Astrocyte of the cerebellum (primary cell): ENCODE measurements at regions not wholly inside any gene's neighbourhood (a gene's known extent, or its start where the extent isn't known, plus 50 kb on each side); places are given as distances from the start of the nearest gene placed in this dataset.

Experiments used
- DNase-seq: peaks from one replicate; pipeline ENCODE4 v3.0.0-alpha.2; 2011; ENCODE audit warnings: low read depth
- H3K4me3 ChIP-seq: 2 replicates; pipeline ENCODE4 v1.5.1; 2011; ENCODE audit warnings: mild to moderate bottlenecking, low read depth, low read length, moderate library complexity
- in situ Hi-C: cut with HindIII; loops from 2 replicates; pipeline ENCODE4 v1.10.0; 2017; ENCODE audit warnings: low sequenced_read_pairs
- TF ChIP-seq, protein P1 (sequence below): IDR thresholded peaks from 2 replicates; pipeline ENCODE4 v1.5.1; 2012; ENCODE audit warnings: low read length, low read depth, moderate library complexity, mild to moderate bottlenecking; ENCODE audit errors: missing control alignments

DNA sequence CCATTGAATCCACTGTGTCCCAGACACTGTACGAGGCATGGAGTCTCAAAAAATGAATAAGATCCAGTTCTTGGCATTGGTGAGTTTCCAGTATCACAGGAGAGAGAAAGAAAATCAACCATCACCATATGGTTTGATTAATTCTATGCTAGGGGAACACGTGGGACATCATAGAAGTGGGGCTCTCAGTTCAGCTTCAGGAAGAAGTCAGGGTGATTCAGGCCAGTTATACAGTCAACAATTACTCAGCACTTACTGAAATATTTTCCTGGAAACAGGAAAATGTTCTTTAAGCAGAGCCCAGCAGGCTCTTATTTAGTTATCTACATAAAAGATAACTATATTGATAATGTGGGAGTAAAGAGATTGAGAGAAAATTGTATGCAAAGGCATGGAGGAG, 407.2 kb downstream of the NOVA1 start:
- in situ Hi-C loops, result no loop called here
- TF ChIP-seq, protein P1, sequence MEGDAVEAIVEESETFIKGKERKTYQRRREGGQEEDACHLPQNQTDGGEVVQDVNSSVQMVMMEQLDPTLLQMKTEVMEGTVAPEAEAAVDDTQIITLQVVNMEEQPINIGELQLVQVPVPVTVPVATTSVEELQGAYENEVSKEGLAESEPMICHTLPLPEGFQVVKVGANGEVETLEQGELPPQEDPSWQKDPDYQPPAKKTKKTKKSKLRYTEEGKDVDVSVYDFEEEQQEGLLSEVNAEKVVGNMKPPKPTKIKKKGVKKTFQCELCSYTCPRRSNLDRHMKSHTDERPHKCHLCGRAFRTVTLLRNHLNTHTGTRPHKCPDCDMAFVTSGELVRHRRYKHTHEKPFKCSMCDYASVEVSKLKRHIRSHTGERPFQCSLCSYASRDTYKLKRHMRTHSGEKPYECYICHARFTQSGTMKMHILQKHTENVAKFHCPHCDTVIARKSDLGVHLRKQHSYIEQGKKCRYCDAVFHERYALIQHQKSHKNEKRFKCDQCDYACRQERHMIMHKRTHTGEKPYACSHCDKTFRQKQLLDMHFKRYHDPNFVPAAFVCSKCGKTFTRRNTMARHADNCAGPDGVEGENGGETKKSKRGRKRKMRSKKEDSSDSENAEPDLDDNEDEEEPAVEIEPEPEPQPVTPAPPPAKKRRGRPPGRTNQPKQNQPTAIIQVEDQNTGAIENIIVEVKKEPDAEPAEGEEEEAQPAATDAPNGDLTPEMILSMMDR, result no peak
- no peak overlapping the region for H3K4me3 ChIP-seq
- no peak for DNase-seq

DNA sequence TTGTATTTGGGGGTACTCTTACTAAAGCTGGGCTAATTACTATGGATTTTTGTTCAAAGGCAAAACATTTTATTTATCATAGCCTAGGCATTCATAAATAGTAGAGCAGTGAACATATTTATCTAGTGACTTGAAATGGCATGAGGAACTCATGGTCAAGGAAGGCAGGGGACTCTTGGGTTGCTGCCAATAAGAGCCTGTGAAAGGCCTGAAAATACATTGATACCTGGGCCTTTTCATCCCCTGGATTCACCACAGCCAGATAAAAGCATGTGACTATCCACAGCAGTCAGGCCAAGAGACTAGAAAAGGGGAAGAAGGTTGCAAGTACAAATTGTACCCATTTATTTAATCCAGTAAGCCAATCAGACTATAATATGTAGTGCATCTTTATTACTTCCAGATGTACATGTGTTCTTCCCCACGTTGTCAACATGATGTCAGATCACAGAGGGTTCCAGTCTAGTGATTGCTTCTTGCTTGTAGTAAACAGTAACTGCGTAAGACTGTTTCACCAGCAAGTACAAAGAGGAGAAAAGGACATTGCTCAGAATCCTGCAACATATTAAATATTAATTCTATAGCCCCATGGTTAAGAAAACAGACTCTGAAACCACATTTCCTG, 409.7 kb downstream of the NOVA1 start:
- in situ Hi-C loops, result no loop called here
- no peak overlapping the region for H3K4me3 ChIP-seq
- TF ChIP-seq, protein P1, result no peak
- no peak for DNase-seq

GRCh38 chr14:26180221-26180620, 417.6 kb downstream of the NOVA1 start:
- no peak overlapping the region for H3K4me3 ChIP-seq
- in situ Hi-C loops, result no loop called here
- no peak for DNase-seq
- TF ChIP-seq, protein P1, result no peak

GRCh38 chr14:26175658-26176057, 422.2 kb downstream of the NOVA1 start:
- in situ Hi-C loops, result no loop called here
- H3K4me3 ChIP-seq, result no peak overlapping the region
- no peak for DNase-seq
- TF ChIP-seq, protein P1, result no peak

DNA sequence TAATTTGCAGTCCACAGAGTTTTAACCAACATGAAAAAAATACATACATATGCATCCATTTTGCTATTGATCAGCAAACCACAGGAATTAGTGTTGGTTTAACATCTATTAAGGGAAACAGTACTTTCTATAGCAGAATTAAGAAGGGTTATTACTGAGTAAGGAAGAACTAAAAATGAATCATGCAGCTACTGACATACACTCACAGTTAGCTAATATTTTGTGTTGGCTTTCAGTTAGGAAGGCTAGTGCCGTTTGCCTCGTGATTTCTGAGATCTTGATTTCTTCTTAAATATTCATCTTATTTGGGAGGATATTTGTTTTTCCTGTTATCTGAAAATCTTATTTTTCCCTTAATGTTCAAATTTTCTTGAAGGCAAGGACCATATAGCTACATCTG, 423.4 kb downstream of the NOVA1 start:
- in situ Hi-C loops, result no loop called here
- H3K4me3 ChIP-seq, result no peak overlapping the region
- no peak for DNase-seq
- TF ChIP-seq, protein P1, result no peak

DNA sequence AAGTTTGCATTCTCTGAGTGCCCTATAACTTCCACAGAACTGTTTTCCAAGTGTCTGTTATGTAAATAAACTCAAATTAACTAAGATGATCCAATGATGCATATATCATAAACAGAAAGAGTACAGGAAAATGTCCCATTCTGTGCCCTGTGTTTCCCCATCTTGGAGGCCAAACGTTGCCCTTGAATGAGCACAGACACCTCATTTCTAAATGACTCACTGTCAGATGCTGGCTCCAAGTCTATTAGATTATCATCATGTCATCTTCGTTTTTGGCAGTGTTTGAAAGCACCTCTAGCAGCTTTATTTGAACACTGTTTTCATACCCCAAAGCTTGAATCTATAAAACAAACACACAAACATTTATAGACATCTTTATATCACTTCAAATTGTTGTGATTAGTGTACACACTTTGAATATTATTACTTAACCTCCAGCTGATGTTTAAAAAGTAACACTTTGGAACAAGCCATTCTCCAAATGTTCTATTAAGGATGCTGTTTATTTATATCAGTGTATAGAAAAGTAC, 424.2 kb downstream of the NOVA1 start:
- no peak for DNase-seq
- H3K4me3 ChIP-seq, result no peak overlapping the region
- in situ Hi-C loops, result no loop called here
- TF ChIP-seq, protein P1, result no peak
